ENCODE measurements at regions not wholly inside any gene's neighbourhood (a gene's known extent, or its start where the extent isn't known, plus 50 kb on each side); places are given as distances from the start of the nearest gene placed in this dataset.

GRCh38 chr4:189293459-189293858 is 647.2 kb upstream of the FRG1 start:
- DNase-seq (no peak), FAIRE-seq (no peak)
- Histone ChIP-seq H3K4me3 (ENCODE audit: low read length in 3 of 3) (no peak overlapping the region), H3K27ac (ENCODE audit: low read depth in 2 of 2, low read length in 2 of 2) (no peak overlapping the region), H3K36me3 (ENCODE audit: control insufficient read depth in 2 of 3, insufficient read depth in 3 of 3, low read length in 3 of 3) (no peaks in the 10 kb centered on the region), H3K27me3 (ENCODE audit: control insufficient read depth, insufficient read depth, low read length) (no peaks in the 10 kb centered on the region), H3K9me3 (ENCODE audit: control insufficient read depth in 2 of 3, insufficient read depth in 1 of 3, low read length in 3 of 3) (no peaks in the 10 kb centered on the region), H3K4me1 (ENCODE audit: control insufficient read depth in 2 of 3, insufficient read depth in 2 of 3, low read depth in 1 of 3, low read length in 3 of 3) (no peaks in the 10 kb centered on the region), H3K9ac (ENCODE audit: low read length in 3 of 3) (no peak overlapping the region)
- intact Hi-C loops (cut with DNase I) = no loop called here
- TF ChIP-seq CTCF (IDR thresholded peaks at IDR 0.05; ENCODE audit: borderline replicate concordance, extremely low read depth, insufficient read depth) = no peak

GRCh38 chr4:189294574-189294973 is 646.1 kb upstream of the FRG1 start:
- no peaks in the 10 kb centered on the region for H3K36me3 ChIP-seq (ENCODE audit: control insufficient read depth in 2 of 3, insufficient read depth in 3 of 3, low read length in 3 of 3)
- H3K4me3 ChIP-seq (ENCODE audit: low read length in 3 of 3) = no peak overlapping the region
- no peak for DNase-seq
- no peak overlapping the region for H3K27ac ChIP-seq (ENCODE audit: low read depth in 2 of 2, low read length in 2 of 2)
- no peak overlapping the region for H3K9ac ChIP-seq (ENCODE audit: low read length in 3 of 3)
- no peaks in the 10 kb centered on the region for H3K4me1 ChIP-seq (ENCODE audit: control insufficient read depth in 2 of 3, insufficient read depth in 2 of 3, low read depth in 1 of 3, low read length in 3 of 3)
- no peak for FAIRE-seq
- TF ChIP-seq CTCF (IDR thresholded peaks at IDR 0.05; ENCODE audit: borderline replicate concordance, extremely low read depth, insufficient read depth) = no peak
- intact Hi-C loops (cut with DNase I) = no loop called here
- H3K27me3 ChIP-seq (ENCODE audit: control insufficient read depth, insufficient read depth, low read length) = no peaks in the 10 kb centered on the region
- no peaks in the 10 kb centered on the region for H3K9me3 ChIP-seq (ENCODE audit: control insufficient read depth in 2 of 3, insufficient read depth in 1 of 3, low read length in 3 of 3)

GRCh38 chr4:189299706-189300105 is 641.0 kb upstream of the FRG1 start:
- no peak for TF ChIP-seq CTCF (IDR thresholded peaks at IDR 0.05; ENCODE audit: borderline replicate concordance, extremely low read depth, insufficient read depth)
- Histone ChIP-seq H3K4me3 (ENCODE audit: low read length in 3 of 3) (no peak overlapping the region), H3K9ac (ENCODE audit: low read length in 3 of 3) (no peak overlapping the region), H3K9me3 (ENCODE audit: control insufficient read depth in 2 of 3, insufficient read depth in 1 of 3, low read length in 3 of 3) (no peaks in the 10 kb centered on the region), H3K27ac (ENCODE audit: low read depth in 2 of 2, low read length in 2 of 2) (no peak overlapping the region), H3K27me3 (ENCODE audit: control insufficient read depth, insufficient read depth, low read length) (no peaks in the 10 kb centered on the region), H3K36me3 (ENCODE audit: control insufficient read depth in 2 of 3, insufficient read depth in 3 of 3, low read length in 3 of 3) (no peaks in the 10 kb centered on the region), H3K4me1 (ENCODE audit: control insufficient read depth in 2 of 3, insufficient read depth in 2 of 3, low read depth in 1 of 3, low read length in 3 of 3) (no peaks in the 10 kb centered on the region)
- no peak for FAIRE-seq
- DNase-seq = no peak
- intact Hi-C loops (cut with DNase I) = no loop called here

- no peak for TF ChIP-seq CTCF (IDR thresholded peaks at IDR 0.05; ENCODE audit: borderline replicate concordance, extremely low read depth, insufficient read depth)
- intact Hi-C loops (cut with DNase I) = no loop called here
- no peaks in the 10 kb centered on the region for H3K9me3 ChIP-seq (ENCODE audit: control insufficient read depth in 2 of 3, insufficient read depth in 1 of 3, low read length in 3 of 3)
- DNase-seq (no peak), FAIRE-seq (no peak)
- no peaks in the 10 kb centered on the region for H3K36me3 ChIP-seq (ENCODE audit: control insufficient read depth in 2 of 3, insufficient read depth in 3 of 3, low read length in 3 of 3)
- no peaks in the 10 kb centered on the region for H3K4me1 ChIP-seq (ENCODE audit: control insufficient read depth in 2 of 3, insufficient read depth in 2 of 3, low read depth in 1 of 3, low read length in 3 of 3)
- H3K9ac ChIP-seq (ENCODE audit: low read length in 3 of 3) = no peak overlapping the region
- H3K27ac ChIP-seq (ENCODE audit: low read depth in 2 of 2, low read length in 2 of 2) = no peak overlapping the region
- no peaks in the 10 kb centered on the region for H3K27me3 ChIP-seq (ENCODE audit: control insufficient read depth, insufficient read depth, low read length)
- H3K4me3 ChIP-seq (ENCODE audit: low read length in 3 of 3) = no peak overlapping the region
Measured at GRCh38 chr4:189301692-189302091, 639.0 kb upstream of the FRG1 start.
